ENCODE measurements at regions not wholly inside any gene's neighbourhood (a gene's known extent, or its start where the extent isn't known, plus 50 kb on each side); places are given as distances from the start of the nearest gene placed in this dataset.
"Not testable (repeated sequence)": the region's sequence is repeated elsewhere in the genome, so short reads cannot be mapped to it uniquely, and the experiment has no call there.

GRCh38 chr2:59206361-59206760, 965.2 kb upstream of the FANCL start:
- no peak for DNase-seq

- DNase-seq: no peak
Observed at GRCh38 chr2:59204040-59204439, 962.9 kb upstream of the FANCL start.

GRCh38 chr2:59196491-59196890, 955.4 kb upstream of the FANCL start:
- DNase-seq: no peak

- DNase-seq: no peak
Observed at GRCh38 chr2:59195851-59196250, 954.7 kb upstream of the FANCL start.

- no peak for DNase-seq
Observed at GRCh38 chr2:59191781-59192180, 950.7 kb upstream of the FANCL start.

- DNase-seq: no peak
Observed at GRCh38 chr2:59190518-59190917, 949.4 kb upstream of the FANCL start.

- no peak for DNase-seq
Observed at GRCh38 chr2:59184276-59185020, 943.3 kb upstream of the FANCL start.

- DNase-seq: no peak
Observed at GRCh38 chr2:59183070-59183469, 941.9 kb upstream of the FANCL start.

GRCh38 chr2:59182249-59182648, 941.1 kb upstream of the FANCL start:
- DNase-seq: no peak

GRCh38 chr2:59181347-59181746, 940.2 kb upstream of the FANCL start:
- DNase-seq: no peak

- no peak for DNase-seq
Observed at GRCh38 chr2:59180621-59181020, 939.5 kb upstream of the FANCL start.

GRCh38 chr2:59180111-59180510, 939.0 kb upstream of the FANCL start:
- no peak for DNase-seq

- no peak for DNase-seq
Observed at GRCh38 chr2:59177748-59178147, 936.6 kb upstream of the FANCL start.

GRCh38 chr2:59176737-59177136, 935.6 kb upstream of the FANCL start:
- DNase-seq: no peak

- DNase-seq: no peak
Observed at GRCh38 chr2:59174536-59175243, 933.6 kb upstream of the FANCL start.

GRCh38 chr2:59173325-59173724, 932.2 kb upstream of the FANCL start:
- DNase-seq: no peak

GRCh38 chr2:59171019-59171418, 929.9 kb upstream of the FANCL start:
- DNase-seq: no peak

- no peak for DNase-seq
Observed at GRCh38 chr2:59168766-59169165, 927.6 kb upstream of the FANCL start.

GRCh38 chr2:59167514-59167913, 926.4 kb upstream of the FANCL start:
- no peak for DNase-seq

- not testable (repeated sequence) for DNase-seq
Observed at GRCh38 chr2:59157908-59158307, 916.8 kb upstream of the FANCL start.

GRCh38 chr2:59151805-59152204, 910.7 kb upstream of the FANCL start:
- no peak for DNase-seq

GRCh38 chr2:59150217-59150849, 909.2 kb upstream of the FANCL start:
- DNase-seq: no peak

- no peak for DNase-seq
Observed at GRCh38 chr2:59149271-59149670, 908.1 kb upstream of the FANCL start.

GRCh38 chr2:59112258-59112657, 871.1 kb upstream of the FANCL start:
- DNase-seq: no peak

Data from T-helper 2 cell (primary cell).